HepG2 (cell line): ENCODE measurements at regions not wholly inside any gene's neighbourhood (a gene's known extent, or its start where the extent isn't known, plus 50 kb on each side); places are given as distances from the start of the nearest gene placed in this dataset.

ENCODE experiments used
- NCOA2 ChIP-seq: sonication (generic); formaldehyde crosslinking; IDR thresholded peaks from 2 replicates; pipeline ENCODE4 v1.8.0; 2022; ENCODE audit warnings: inconsistent platforms
- POLR2A ChIP-seq, 2 experiments: IDR thresholded peaks; 2 replicates each; pipeline ENCODE4 v1.6.1; 2011; ENCODE audit warnings: low read depth in 2 of 2, low read length in 2 of 2, mild to moderate bottlenecking in 1 of 2, moderate library complexity in 1 of 2; ENCODE audit not compliant: insufficient read depth in 1 of 2
- RFXANK ChIP-seq: IDR thresholded peaks from 2 replicates; pipeline ENCODE4 v1.6.1; 2016
- TF ChIP-seq, protein P1 (sequence below): sonication (generic); formaldehyde crosslinking; IDR thresholded peaks from 2 replicates; pipeline ENCODE4 v1.4.0; 2020; ENCODE audit warnings: missing genetic modification reagents

GRCh38 chr2:18001671-18002070, 123.2 kb downstream of the KCNS3 start:
- TF ChIP-seq, protein P1, sequence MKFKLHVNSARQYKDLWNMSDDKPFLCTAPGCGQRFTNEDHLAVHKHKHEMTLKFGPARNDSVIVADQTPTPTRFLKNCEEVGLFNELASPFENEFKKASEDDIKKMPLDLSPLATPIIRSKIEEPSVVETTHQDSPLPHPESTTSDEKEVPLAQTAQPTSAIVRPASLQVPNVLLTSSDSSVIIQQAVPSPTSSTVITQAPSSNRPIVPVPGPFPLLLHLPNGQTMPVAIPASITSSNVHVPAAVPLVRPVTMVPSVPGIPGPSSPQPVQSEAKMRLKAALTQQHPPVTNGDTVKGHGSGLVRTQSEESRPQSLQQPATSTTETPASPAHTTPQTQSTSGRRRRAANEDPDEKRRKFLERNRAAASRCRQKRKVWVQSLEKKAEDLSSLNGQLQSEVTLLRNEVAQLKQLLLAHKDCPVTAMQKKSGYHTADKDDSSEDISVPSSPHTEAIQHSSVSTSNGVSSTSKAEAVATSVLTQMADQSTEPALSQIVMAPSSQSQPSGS (CRISPR knock-in tag), result no peak
- TF ChIP-seq NCOA2 (no peak), RFXANK (CRISPR knock-in tag) (no peak), POLR2A (IDR thresholded peaks at IDR 0.05; ENCODE audit: insufficient read depth in 1 of 2, low read depth in 2 of 2, low read length in 2 of 2) (no peak)
